Vagina (tissue), 2 donors: ENCODE measurements at regions not wholly inside any gene's neighbourhood (a gene's known extent, or its start where the extent isn't known, plus 50 kb on each side); places are given as distances from the start of the nearest gene placed in this dataset.

Experiments used
- POLR2A ChIP-seq, 2 donors: fragments of 450-650 bp; IDR thresholded peaks; one replicate each; pipeline ENCODE4 v1.6.1; 2017; ENCODE audit warnings: antibody characterized with exemption in 2 of 2, mild to moderate bottlenecking in 2 of 2, moderate library complexity in 2 of 2
- TF ChIP-seq, protein P1 (sequence below), 3 experiments: fragments of 450-650 bp in 2 of 3; fragments of 200-600 bp in 1 of 3; sonication (generic) in 1 of 3; IDR thresholded peaks; one replicate each; pipeline ENCODE4 v1.5.1; 2017 to 2019; ENCODE audit warnings: antibody characterized with exemption in 3 of 3, mild to moderate bottlenecking in 2 of 3, moderate library complexity in 2 of 3

DNA sequence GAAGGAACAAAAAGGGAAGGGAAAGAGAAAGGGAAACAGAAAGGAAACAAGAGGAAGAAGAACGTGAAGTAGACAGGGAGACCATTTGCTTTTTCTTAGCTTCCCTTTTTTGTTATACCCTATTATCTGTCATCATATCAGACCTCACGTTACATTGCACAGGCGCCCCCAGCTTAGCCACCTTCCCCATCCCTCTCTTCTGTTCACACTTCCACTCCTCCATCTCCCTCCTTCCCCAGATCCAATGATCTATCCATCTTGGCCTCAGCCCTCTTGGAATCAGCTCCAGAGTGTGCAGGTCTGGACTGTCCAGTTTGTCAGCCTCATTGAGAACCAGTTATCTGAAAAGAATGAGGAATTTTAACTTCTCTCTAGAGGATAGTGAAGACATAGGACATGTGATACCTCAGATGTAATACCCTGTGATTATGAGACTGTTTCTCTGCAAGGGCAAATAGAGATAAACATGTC lies 101.1 kb upstream of the ERRFI1 start:
- TF ChIP-seq POLR2A (IDR thresholded peaks at IDR 0.05), result no peak
- TF ChIP-seq, protein P1, sequence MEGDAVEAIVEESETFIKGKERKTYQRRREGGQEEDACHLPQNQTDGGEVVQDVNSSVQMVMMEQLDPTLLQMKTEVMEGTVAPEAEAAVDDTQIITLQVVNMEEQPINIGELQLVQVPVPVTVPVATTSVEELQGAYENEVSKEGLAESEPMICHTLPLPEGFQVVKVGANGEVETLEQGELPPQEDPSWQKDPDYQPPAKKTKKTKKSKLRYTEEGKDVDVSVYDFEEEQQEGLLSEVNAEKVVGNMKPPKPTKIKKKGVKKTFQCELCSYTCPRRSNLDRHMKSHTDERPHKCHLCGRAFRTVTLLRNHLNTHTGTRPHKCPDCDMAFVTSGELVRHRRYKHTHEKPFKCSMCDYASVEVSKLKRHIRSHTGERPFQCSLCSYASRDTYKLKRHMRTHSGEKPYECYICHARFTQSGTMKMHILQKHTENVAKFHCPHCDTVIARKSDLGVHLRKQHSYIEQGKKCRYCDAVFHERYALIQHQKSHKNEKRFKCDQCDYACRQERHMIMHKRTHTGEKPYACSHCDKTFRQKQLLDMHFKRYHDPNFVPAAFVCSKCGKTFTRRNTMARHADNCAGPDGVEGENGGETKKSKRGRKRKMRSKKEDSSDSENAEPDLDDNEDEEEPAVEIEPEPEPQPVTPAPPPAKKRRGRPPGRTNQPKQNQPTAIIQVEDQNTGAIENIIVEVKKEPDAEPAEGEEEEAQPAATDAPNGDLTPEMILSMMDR (IDR thresholded peaks at IDR 0.05), result no peak
